A549 (cell line): ENCODE measurements at regions not wholly inside any gene's neighbourhood (a gene's known extent, or its start where the extent isn't known, plus 50 kb on each side); places are given as distances from the start of the nearest gene placed in this dataset.

Experiments
- ATAC-seq, 2 experiments: fragments of 200-7000 bp in 1 of 2; fragments of >200 bp in 1 of 2; cut with Nextera tagmentation in 1 of 2; cut with Tn5 transposase in 1 of 2; 3 replicates each; pipeline versions ENCODE4 v1.8.0 to v1.9.1; 2018 to 2020; ENCODE audit warnings: mild to moderate bottlenecking in 1 of 2, moderate library complexity in 1 of 2
- CTCF ChIA-PET: fragments of 300-600 bp; sonication (Branson Sonifier 250); formaldehyde crosslinking; extraction: SDS; loops from one replicate; lab custom pipeline; 2021; ENCODE audit warnings: antibody characterized with exemption, inconsistent platforms; lab: Yijun Ruan, JAX
- POLR2A ChIA-PET: fragments of 350-600 bp; formaldehyde crosslinking; extraction: SDS; loops from one replicate; lab custom pipeline; 2021; ENCODE audit warnings: antibody characterized with exemption, inconsistent platforms; lab: Yijun Ruan, JAX
- DNase-seq, 2 experiments: peaks; one replicate each; pipeline versions ENCODE4 v3.0.0 to v3.0.0-alpha.2; 2011 to 2016; ENCODE audit warnings: low read depth in 1 of 2, low spot score in 1 of 2
- FAIRE-seq: peaks from 2 replicates; lab custom pipeline; 2011; peaks lifted over from hg19 to GRCh38; lab: Jason Lieb, UNC
- H3K27ac ChIP-seq, 2 experiments: fragments of >200 bp; sonication (Bioruptor Twin); formaldehyde crosslinking; 3 replicates each; pipeline ENCODE4 v1.5.1; 2016 to 2017
- H3K4me1 ChIP-seq: fragments of >200 bp; sonication (Bioruptor Twin); formaldehyde crosslinking; 3 replicates; pipeline ENCODE4 v1.6.1; 2016
- H3K4me2 ChIP-seq: fragments of >200 bp; sonication (Bioruptor Twin); formaldehyde crosslinking; 3 replicates; pipeline ENCODE4 v1.6.1; 2016
- H3K4me3 ChIP-seq: fragments of >200 bp; sonication (Bioruptor Twin); formaldehyde crosslinking; 3 replicates; pipeline ENCODE4 v1.5.1; 2016
- H3K9me3 ChIP-seq: fragments of >200 bp; sonication (Bioruptor Twin); formaldehyde crosslinking; 3 replicates; pipeline ENCODE4 v1.6.1; 2016
- BHLHE40 ChIP-seq: IDR thresholded peaks from 2 replicates; pipeline ENCODE4 v1.6.1; 2012; ENCODE audit warnings: low read depth, low read length, inconsistent platforms
- CBX2 ChIP-seq: fragments of 200-600 bp; sonication (generic); IDR thresholded peaks from 2 replicates; pipeline ENCODE4 v1.6.1; 2016; ENCODE audit warnings: low read depth, mild to moderate bottlenecking, borderline replicate concordance
- CBX8 ChIP-seq: fragments of 200-600 bp; sonication (generic); IDR thresholded peaks from 2 replicates; pipeline ENCODE4 v1.6.1; 2016
- CEBPB ChIP-seq, 2 experiments: fragments of >200 bp in 1 of 2; sonication (Bioruptor Twin) in 1 of 2; formaldehyde crosslinking in 1 of 2; IDR thresholded peaks; 2 replicates each; pipeline ENCODE4 v1.6.1; 2012 to 2016
- EHF ChIP-seq: fragments of 250-450 bp; sonication (Bioruptor Pico); IDR thresholded peaks from 2 replicates; pipeline ENCODE4 v1.5.0; 2020; ENCODE audit warnings: mild to moderate bottlenecking
- EP300 ChIP-seq, 2 experiments: fragments of >200 bp; sonication (Bioruptor Twin); formaldehyde crosslinking; IDR thresholded peaks; 2 replicates in 1 of 2; 3 replicates in 1 of 2; pipeline ENCODE4 v1.6.1; 2016 to 2017
- ESRRA ChIP-seq: fragments of 150-350 bp; IDR thresholded peaks from 2 replicates; pipeline ENCODE4 v1.6.1; 2014; ENCODE audit warnings: mild to moderate bottlenecking, low read length, borderline replicate concordance
- FOSB ChIP-seq: fragments of 250-450 bp; sonication (Bioruptor Pico); IDR thresholded peaks from 2 replicates; pipeline ENCODE4 v1.5.0; 2020; ENCODE audit warnings: mild to moderate bottlenecking, moderate library complexity
- FOSL2 ChIP-seq, 2 experiments: fragments of 450-650 bp in 1 of 2; fragments of >200 bp in 1 of 2; sonication (Bioruptor Twin) in 1 of 2; formaldehyde crosslinking; IDR thresholded peaks; 2 replicates each; pipeline versions ENCODE4 v1.5.0 to v1.6.1; 2016 to 2020; ENCODE audit warnings: mild to moderate bottlenecking in 1 of 2, moderate library complexity in 1 of 2
- FOXS1 ChIP-seq: fragments of 250-450 bp; sonication (Bioruptor Pico); IDR thresholded peaks from 2 replicates; pipeline ENCODE4 v1.5.0; 2020; ENCODE audit warnings: mild to moderate bottlenecking, moderate library complexity
- HDAC2 ChIP-seq: fragments of 200-600 bp; sonication (generic); IDR thresholded peaks from 2 replicates; pipeline ENCODE4 v1.6.1; 2016
- HEYL ChIP-seq: fragments of 250-450 bp; sonication (Bioruptor Pico); IDR thresholded peaks from 2 replicates; pipeline ENCODE4 v1.8.0; 2021; ENCODE audit warnings: mild to moderate bottlenecking, moderate library complexity
- HOXA7 ChIP-seq: fragments of 250-450 bp; sonication (Bioruptor Pico); IDR thresholded peaks from 2 replicates; pipeline ENCODE4 v1.5.0; 2020; ENCODE audit warnings: mild to moderate bottlenecking, moderate library complexity
- HOXB5 ChIP-seq: fragments of 250-450 bp; sonication (Bioruptor Pico); IDR thresholded peaks from 2 replicates; pipeline ENCODE4 v1.5.0; 2020; ENCODE audit warnings: mild to moderate bottlenecking, moderate library complexity
- KDM5A ChIP-seq: fragments of 200-600 bp; sonication (generic); IDR thresholded peaks from 2 replicates; pipeline ENCODE4 v1.6.1; 2016; ENCODE audit warnings: antibody characterized with exemption, mild to moderate bottlenecking
- MAZ ChIP-seq: fragments of 150-350 bp; IDR thresholded peaks from 2 replicates; pipeline ENCODE4 v1.6.1; 2014; ENCODE audit warnings: antibody characterized with exemption, low read depth, low read length, borderline replicate concordance
- RAD21 ChIP-seq, 2 experiments: fragments of >200 bp in 1 of 2; sonication (Bioruptor Twin) in 1 of 2; formaldehyde crosslinking in 1 of 2; IDR thresholded peaks in 1 of 2; conservative IDR thresholded peaks in 1 of 2; 2 replicates in 1 of 2; 3 replicates in 1 of 2; pipeline ENCODE4 v1.6.1; 2012 to 2018; ENCODE audit warnings: inconsistent platforms in 1 of 2
- SMC3 ChIP-seq: fragments of >200 bp; sonication (Bioruptor Twin); formaldehyde crosslinking; IDR thresholded peaks from 3 replicates; pipeline ENCODE4 v1.6.1; 2018; ENCODE audit warnings: inconsistent platforms
- SREBF2 ChIP-seq: fragments of 450-650 bp; IDR thresholded peaks from 2 replicates; pipeline ENCODE4 v1.6.1; 2014; ENCODE audit warnings: mild to moderate bottlenecking, moderate library complexity
- TP53 ChIP-seq: fragments of 250-450 bp; sonication (Bioruptor Pico); IDR thresholded peaks from 2 replicates; pipeline ENCODE4 v1.5.0; 2021; ENCODE audit warnings: mild to moderate bottlenecking, moderate library complexity
- ZNF302 ChIP-seq: fragments of 250-450 bp; sonication (Bioruptor Pico); IDR thresholded peaks from 2 replicates; pipeline ENCODE4 v1.9.0; 2021; ENCODE audit warnings: inconsistent platforms, mild to moderate bottlenecking, moderate library complexity
- ZSCAN20 ChIP-seq: fragments of 250-450 bp; sonication (Bioruptor Pico); IDR thresholded peaks from 2 replicates; pipeline ENCODE4 v1.8.0; 2022; ENCODE audit warnings: mild to moderate bottlenecking, moderate library complexity
- WGBS: methylation state at CpG from one replicate; pipeline ENCODE4 v1.1.6; 2017; ENCODE audit errors: missing lambda C conversion rate; 5-methylcytosine and 5-hydroxymethylcytosine counted together
- TF ChIP-seq, protein P1 (sequence below): IDR thresholded peaks from 2 replicates; pipeline ENCODE4 v1.6.1; 2012; ENCODE audit warnings: low read depth, borderline replicate concordance
- TF ChIP-seq, protein P2 (sequence below): fragments of >200 bp; sonication (Bioruptor Twin); formaldehyde crosslinking; IDR thresholded peaks from 3 replicates; pipeline ENCODE4 v1.6.1; 2016
- TF ChIP-seq, protein P3 (sequence below): fragments of 250-450 bp; sonication (Bioruptor Pico); IDR thresholded peaks from 2 replicates; pipeline ENCODE4 v1.5.0; 2020; ENCODE audit warnings: low read depth, mild to moderate bottlenecking, moderate library complexity
- TF ChIP-seq, protein P4 (sequence below): fragments of 450-650 bp; IDR thresholded peaks from 2 replicates; pipeline ENCODE4 v1.6.1; 2014; ENCODE audit warnings: antibody characterized with exemption
- TF ChIP-seq, protein P5 (sequence below): fragments of >200 bp; sonication (Bioruptor Twin); formaldehyde crosslinking; IDR thresholded peaks from 2 replicates; pipeline ENCODE4 v1.6.1; 2016
- TF ChIP-seq, protein P6 (sequence below): fragments of 150-350 bp; IDR thresholded peaks from 2 replicates; pipeline ENCODE4 v1.6.1; 2014; ENCODE audit warnings: low read depth, mild to moderate bottlenecking, low read length

DNA sequence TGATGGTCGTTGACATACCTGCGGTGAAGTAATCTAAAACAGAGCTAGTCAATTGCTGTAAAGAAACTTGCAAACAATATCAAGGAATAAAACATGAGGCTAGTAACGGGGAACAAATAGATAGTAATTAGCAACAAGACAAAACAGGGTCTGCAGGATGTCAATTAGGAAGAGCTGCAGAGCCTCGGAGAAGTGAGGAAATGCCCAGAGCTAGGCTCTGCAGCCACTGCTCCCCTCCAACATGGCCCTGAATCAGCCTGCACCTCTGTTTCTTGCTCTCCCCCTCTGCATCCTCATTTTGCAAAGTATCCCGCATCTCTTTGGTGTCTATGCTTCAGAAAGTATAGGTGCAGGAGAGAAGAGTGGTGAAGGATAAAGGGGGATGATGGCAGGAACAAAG is 507.4 kb upstream of the FAT3 start:
- no peaks in the 10 kb centered on the region for H3K9me3 ChIP-seq
- ATAC-seq (no peak), DNase-seq (no peak), FAIRE-seq (no peak)
- H3K4me1 ChIP-seq: no peaks in the 10 kb centered on the region
- ChIA-PET CTCF (no interaction called here), POLR2A (no interaction called here)
- H3K27ac ChIP-seq: no peak overlapping the region
- no peak overlapping the region for H3K4me2 ChIP-seq
- H3K4me3 ChIP-seq: no peak overlapping the region
- TF ChIP-seq BHLHE40 (no peak), CBX2 (no peak), EHF (CRISPR knock-in tag) (no peak), ESRRA (no peak), SMC3 (no peak), MAZ (no peak), HOXB5 (CRISPR knock-in tag) (no peak), FOSL2 (IDR thresholded peaks at IDR 0.05) (no peak), FOSL2 (CRISPR knock-in tag; IDR thresholded peaks at IDR 0.05) (no peak), FOSB (CRISPR knock-in tag) (no peak), ZSCAN20 (CRISPR knock-in tag) (no peak), HDAC2 (no peak), HEYL (CRISPR knock-in tag) (no peak), HOXA7 (CRISPR knock-in tag) (no peak)
- TF ChIP-seq, protein P1, sequence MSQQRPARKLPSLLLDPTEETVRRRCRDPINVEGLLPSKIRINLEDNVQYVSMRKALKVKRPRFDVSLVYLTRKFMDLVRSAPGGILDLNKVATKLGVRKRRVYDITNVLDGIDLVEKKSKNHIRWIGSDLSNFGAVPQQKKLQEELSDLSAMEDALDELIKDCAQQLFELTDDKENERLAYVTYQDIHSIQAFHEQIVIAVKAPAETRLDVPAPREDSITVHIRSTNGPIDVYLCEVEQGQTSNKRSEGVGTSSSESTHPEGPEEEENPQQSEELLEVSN: no peak
- TF ChIP-seq, protein P2, sequence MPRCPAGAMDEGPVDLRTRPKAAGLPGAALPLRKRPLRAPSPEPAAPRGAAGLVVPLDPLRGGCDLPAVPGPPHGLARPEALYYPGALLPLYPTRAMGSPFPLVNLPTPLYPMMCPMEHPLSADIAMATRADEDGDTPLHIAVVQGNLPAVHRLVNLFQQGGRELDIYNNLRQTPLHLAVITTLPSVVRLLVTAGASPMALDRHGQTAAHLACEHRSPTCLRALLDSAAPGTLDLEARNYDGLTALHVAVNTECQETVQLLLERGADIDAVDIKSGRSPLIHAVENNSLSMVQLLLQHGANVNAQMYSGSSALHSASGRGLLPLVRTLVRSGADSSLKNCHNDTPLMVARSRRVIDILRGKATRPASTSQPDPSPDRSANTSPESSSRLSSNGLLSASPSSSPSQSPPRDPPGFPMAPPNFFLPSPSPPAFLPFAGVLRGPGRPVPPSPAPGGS: no peak
- TF ChIP-seq, protein P3, sequence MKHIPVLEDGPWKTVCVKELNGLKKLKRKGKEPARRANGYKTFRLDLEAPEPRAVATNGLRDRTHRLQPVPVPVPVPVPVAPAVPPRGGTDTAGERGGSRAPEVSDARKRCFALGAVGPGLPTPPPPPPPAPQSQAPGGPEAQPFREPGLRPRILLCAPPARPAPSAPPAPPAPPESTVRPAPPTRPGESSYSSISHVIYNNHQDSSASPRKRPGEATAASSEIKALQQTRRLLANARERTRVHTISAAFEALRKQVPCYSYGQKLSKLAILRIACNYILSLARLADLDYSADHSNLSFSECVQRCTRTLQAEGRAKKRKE (CRISPR knock-in tag): no peak
- TF ChIP-seq, protein P4, sequence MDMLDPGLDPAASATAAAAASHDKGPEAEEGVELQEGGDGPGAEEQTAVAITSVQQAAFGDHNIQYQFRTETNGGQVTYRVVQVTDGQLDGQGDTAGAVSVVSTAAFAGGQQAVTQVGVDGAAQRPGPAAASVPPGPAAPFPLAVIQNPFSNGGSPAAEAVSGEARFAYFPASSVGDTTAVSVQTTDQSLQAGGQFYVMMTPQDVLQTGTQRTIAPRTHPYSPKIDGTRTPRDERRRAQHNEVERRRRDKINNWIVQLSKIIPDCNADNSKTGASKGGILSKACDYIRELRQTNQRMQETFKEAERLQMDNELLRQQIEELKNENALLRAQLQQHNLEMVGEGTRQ: no peak
- TF ChIP-seq, protein P5, sequence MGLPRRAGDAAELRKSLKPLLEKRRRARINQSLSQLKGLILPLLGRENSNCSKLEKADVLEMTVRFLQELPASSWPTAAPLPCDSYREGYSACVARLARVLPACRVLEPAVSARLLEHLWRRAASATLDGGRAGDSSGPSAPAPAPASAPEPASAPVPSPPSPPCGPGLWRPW: no peak
- 78% methylated on average over 5 of the region's 5 CpGs for WGBS

DNA sequence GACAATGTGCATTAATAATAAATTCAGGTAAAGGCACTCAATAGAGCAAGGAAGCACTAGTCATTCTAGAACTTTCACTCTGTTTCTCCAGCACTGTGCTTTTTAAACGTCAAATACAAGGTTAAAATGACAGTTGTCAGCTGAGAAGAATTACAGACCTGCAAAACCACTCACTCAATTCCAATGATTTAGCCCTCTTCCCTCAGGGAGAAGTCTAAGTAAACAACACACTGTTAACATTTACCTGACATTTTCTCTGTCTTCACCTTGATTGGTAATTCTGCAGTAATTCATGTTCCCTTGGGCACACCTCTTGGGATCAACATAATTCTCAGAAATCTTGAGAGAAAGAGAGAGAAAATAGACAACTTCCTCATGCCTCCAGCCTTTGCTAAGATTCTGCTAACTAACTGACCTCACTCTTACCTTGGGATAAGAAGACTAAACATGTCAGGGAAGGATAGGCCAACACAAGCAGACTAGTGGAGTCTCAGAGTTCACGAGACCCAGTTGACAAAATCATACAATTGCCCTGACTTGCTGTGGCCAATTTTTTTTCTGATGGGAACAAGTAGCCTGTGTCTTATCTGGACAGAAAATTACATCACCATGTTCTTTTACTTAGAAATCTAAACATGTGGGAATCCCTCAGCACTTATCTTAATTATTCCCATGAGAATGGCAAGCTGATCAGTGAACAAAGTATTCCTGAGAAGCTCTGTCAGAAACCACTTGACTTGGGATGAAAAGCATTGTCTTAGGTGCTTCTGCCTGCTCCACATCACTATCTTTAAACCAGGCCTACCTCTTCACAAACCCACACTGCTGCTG is 516.8 kb upstream of the FAT3 start:
- WGBS: 50% methylated on average over 2 of the region's 2 CpGs
- Histone ChIP-seq H3K4me2 (no peak overlapping the region), H3K9me3 (no peaks in the 10 kb centered on the region), H3K27ac (no peak overlapping the region), H3K4me3 (no peak overlapping the region), H3K4me1 (peaks cover 12% of the 10 kb centered on the region; the same call in 2 of the 3 replicates)
- TF ChIP-seq CEBPB (IDR thresholded peaks at IDR 0.05): no peak
- TF ChIP-seq KDM5A: no peak
- TF ChIP-seq, protein P3 (CRISPR knock-in tag): no peak
- TF ChIP-seq HEYL (CRISPR knock-in tag): no peak
- no peak for TF ChIP-seq CBX8
- no peak for TF ChIP-seq EP300 (IDR thresholded peaks at IDR 0.05)
- TF ChIP-seq EHF (CRISPR knock-in tag): no peak
- TF ChIP-seq SREBF2: no peak
- no peak for TF ChIP-seq SMC3
- TF ChIP-seq, protein P6, sequence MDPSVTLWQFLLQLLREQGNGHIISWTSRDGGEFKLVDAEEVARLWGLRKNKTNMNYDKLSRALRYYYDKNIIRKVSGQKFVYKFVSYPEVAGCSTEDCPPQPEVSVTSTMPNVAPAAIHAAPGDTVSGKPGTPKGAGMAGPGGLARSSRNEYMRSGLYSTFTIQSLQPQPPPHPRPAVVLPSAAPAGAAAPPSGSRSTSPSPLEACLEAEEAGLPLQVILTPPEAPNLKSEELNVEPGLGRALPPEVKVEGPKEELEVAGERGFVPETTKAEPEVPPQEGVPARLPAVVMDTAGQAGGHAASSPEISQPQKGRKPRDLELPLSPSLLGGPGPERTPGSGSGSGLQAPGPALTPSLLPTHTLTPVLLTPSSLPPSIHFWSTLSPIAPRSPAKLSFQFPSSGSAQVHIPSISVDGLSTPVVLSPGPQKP: no peak
- TF ChIP-seq, protein P1: no peak
- TF ChIP-seq ZNF302 (CRISPR knock-in tag): no peak
- TF ChIP-seq RAD21 (conservative IDR thresholded peaks at IDR 0.05 in 1 of 2, IDR thresholded peaks at IDR 0.05 in 1 of 2): no peak
- no peak for TF ChIP-seq HOXA7 (CRISPR knock-in tag)
- no peak for TF ChIP-seq HDAC2
- TF ChIP-seq FOXS1 (CRISPR knock-in tag): no peak
- no peak for TF ChIP-seq TP53
- CTCF ChIA-PET: no interaction called here
- POLR2A ChIA-PET: no interaction called here
- FAIRE-seq: no peak
- no peak for ATAC-seq
- no peak for DNase-seq
